GM23338 (cell line): ENCODE measurements at regions not wholly inside any gene's neighbourhood (a gene's known extent, or its start where the extent isn't known, plus 50 kb on each side); places are given as distances from the start of the nearest gene placed in this dataset.
"Not testable (repeated sequence)": the region's sequence is repeated elsewhere in the genome, so short reads cannot be mapped to it uniquely, and the experiment has no call there.

ENCODE experiments used
- CREB1 ChIP-seq: fragments of 250-450 bp; sonication (Bioruptor Pico); IDR thresholded peaks from 2 replicates; pipeline ENCODE4 v1.5.0; 2020; ENCODE audit warnings: low read depth, mild to moderate bottlenecking, moderate library complexity
- CTCF ChIP-seq, 2 experiments: fragments of 200-600 bp in 1 of 2; sonication (generic) in 1 of 2; conservative IDR thresholded peaks; 2 replicates each; pipeline versions ENCODE4 v1.5.1 to v1.6.1; 2016 to 2017; ENCODE audit warnings: antibody characterized with exemption in 2 of 2, low read depth in 2 of 2, mild to moderate bottlenecking in 2 of 2, moderate library complexity in 1 of 2
- ETS1 ChIP-seq: IDR thresholded peaks from 2 replicates; pipeline ENCODE4 v1.6.1; 2016; ENCODE audit warnings: antibody characterized with exemption
- EZH2 ChIP-seq: fragments of 200-600 bp; sonication (generic); IDR thresholded peaks from one replicate; pipeline ENCODE4 v1.8.0; 2017; ENCODE audit warnings: antibody characterized with exemption, mild to moderate bottlenecking, low read depth; ENCODE audit not compliant: unreplicated experiment
- EZH2phosphoT487 ChIP-seq: fragments of 200-600 bp; sonication (generic); IDR thresholded peaks from one replicate; pipeline ENCODE4 v1.8.1; 2018; ENCODE audit warnings: antibody characterized with exemption; ENCODE audit not compliant: unreplicated experiment
- JUNB ChIP-seq: IDR thresholded peaks from one replicate; pipeline ENCODE4 v1.6.1; 2016; ENCODE audit warnings: antibody characterized with exemption; ENCODE audit not compliant: unreplicated experiment
- NANOG ChIP-seq: IDR thresholded peaks from 2 replicates; pipeline ENCODE4 v1.6.1; 2016; ENCODE audit warnings: antibody characterized with exemption, borderline replicate concordance
- POLR2AphosphoS5 ChIP-seq: IDR thresholded peaks from 2 replicates; pipeline ENCODE4 v1.6.1; 2016; ENCODE audit warnings: antibody characterized with exemption, low read depth
- REST ChIP-seq: IDR thresholded peaks from one replicate; pipeline ENCODE4 v1.6.1; 2018; ENCODE audit warnings: antibody characterized with exemption; ENCODE audit not compliant: unreplicated experiment
- ZNF114 ChIP-seq: fragments of 250-450 bp; sonication (Bioruptor Pico); IDR thresholded peaks from 2 replicates; pipeline ENCODE4 v1.5.0; 2020; ENCODE audit warnings: mild to moderate bottlenecking, moderate library complexity
- ZNF331 ChIP-seq: fragments of 250-450 bp; sonication (Bioruptor Pico); IDR thresholded peaks from 2 replicates; pipeline ENCODE4 v1.5.0; 2020; ENCODE audit warnings: low read depth, mild to moderate bottlenecking, moderate library complexity

- TF ChIP-seq CTCF (conservative IDR thresholded peaks at IDR 0.05; ENCODE audit: low read depth in 2 of 2); REST; POLR2AphosphoS5; JUNB; EZH2; CREB1; ZNF331; ETS1; EZH2phosphoT487; NANOG; ZNF114 (CRISPR knock-in tag): not testable (repeated sequence)
These were observed 51.4 kb upstream of the SFSWAP start for GRCh38 chr12:131659484-131659883.
